ENCODE measurements at regions not wholly inside any gene's neighbourhood (a gene's known extent, or its start where the extent isn't known, plus 50 kb on each side); places are given as distances from the start of the nearest gene placed in this dataset.

DNA sequence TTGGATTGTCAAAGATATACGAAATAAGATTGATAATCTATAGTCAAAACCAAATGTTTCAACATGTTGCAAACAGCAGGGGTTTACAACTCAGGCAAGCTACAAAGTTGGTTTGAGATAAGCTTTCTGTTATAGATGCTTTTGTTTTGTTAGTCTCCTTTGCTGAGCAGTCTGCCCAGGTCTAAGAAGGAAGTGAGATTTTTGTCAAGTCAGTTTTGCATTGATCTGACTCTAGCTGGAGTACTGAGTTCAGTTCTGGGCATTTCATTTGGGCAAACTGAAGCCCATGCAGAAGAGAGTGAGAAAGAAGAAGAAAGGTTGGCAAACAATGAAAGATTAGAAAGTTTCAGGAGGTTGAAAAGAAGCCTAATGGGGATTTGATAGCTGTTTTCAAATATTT is 983.0 kb upstream of the SLC39A10 start:
- TF ChIP-seq JUNB (IDR thresholded peaks at IDR 0.05) (no peak), POLR2A (IDR thresholded peaks at IDR 0.05; ENCODE audit: low read length) (no peak), GATA3 (IDR thresholded peaks at IDR 0.05; ENCODE audit: borderline replicate concordance) (no peak), TFCP2L1 (CRISPR knock-in tag; IDR thresholded peaks at IDR 0.05) (no peak), ZNF302 (CRISPR knock-in tag; IDR thresholded peaks at IDR 0.05) (no peak), RARB (CRISPR knock-in tag; IDR thresholded peaks at IDR 0.05) (no peak), ESRRA (IDR thresholded peaks at IDR 0.05; ENCODE audit: borderline replicate concordance, low read length) (no peak), KDM5A (IDR thresholded peaks at IDR 0.05) (no peak)
- TF ChIP-seq, protein P1, sequence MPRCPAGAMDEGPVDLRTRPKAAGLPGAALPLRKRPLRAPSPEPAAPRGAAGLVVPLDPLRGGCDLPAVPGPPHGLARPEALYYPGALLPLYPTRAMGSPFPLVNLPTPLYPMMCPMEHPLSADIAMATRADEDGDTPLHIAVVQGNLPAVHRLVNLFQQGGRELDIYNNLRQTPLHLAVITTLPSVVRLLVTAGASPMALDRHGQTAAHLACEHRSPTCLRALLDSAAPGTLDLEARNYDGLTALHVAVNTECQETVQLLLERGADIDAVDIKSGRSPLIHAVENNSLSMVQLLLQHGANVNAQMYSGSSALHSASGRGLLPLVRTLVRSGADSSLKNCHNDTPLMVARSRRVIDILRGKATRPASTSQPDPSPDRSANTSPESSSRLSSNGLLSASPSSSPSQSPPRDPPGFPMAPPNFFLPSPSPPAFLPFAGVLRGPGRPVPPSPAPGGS (IDR thresholded peaks at IDR 0.05) = no peak
- no peak for FAIRE-seq
- no peaks in the 10 kb centered on the region for H3K9me3 ChIP-seq

GRCh38 chr2:194672994-194673393 is 984.0 kb upstream of the SLC39A10 start:
- Histone ChIP-seq H3K4me1 (no peaks in the 10 kb centered on the region), H3K4me2 (no peak overlapping the region), H3K4me3 (no peak overlapping the region), H3K9me3 (no peaks in the 10 kb centered on the region), H3K27ac (no peak overlapping the region)
- 29% methylated on average over 3 of the region's 3 CpGs for WGBS (ENCODE audit: missing lambda C conversion rate)
- ChIA-PET POLR2A (no interaction called here), CTCF (no interaction called here)
- ATAC-seq (no peak), FAIRE-seq (no peak), DNase-seq (ENCODE audit: low read depth in 1 of 2, low spot score in 1 of 2) (no peak)
- TF ChIP-seq JUNB (IDR thresholded peaks at IDR 0.05) = no peak
- no peak for TF ChIP-seq RARB (CRISPR knock-in tag; IDR thresholded peaks at IDR 0.05)
- TF ChIP-seq, protein P2, sequence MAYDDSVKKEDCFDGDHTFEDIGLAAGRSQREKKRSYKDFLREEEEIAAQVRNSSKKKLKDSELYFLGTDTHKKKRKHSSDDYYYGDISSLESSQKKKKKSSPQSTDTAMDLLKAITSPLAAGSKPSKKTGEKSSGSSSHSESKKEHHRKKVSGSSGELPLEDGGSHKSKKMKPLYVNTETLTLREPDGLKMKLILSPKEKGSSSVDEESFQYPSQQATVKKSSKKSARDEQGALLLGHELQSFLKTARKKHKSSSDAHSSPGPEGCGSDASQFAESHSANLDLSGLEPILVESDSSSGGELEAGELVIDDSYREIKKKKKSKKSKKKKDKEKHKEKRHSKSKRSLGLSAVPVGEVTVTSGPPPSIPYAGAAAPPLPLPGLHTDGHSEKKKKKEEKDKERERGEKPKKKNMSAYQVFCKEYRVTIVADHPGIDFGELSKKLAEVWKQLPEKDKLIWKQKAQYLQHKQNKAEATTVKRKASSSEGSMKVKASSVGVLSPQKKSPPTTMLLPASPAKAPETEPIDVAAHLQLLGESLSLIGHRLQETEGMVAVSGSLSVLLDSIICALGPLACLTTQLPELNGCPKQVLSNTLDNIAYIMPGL (CRISPR knock-in tag; IDR thresholded peaks at IDR 0.05; ENCODE audit: borderline replicate concordance) = no peak
- no peak for TF ChIP-seq MYC (IDR thresholded peaks at IDR 0.05; ENCODE audit: borderline replicate concordance, low read length)
- no peak for TF ChIP-seq ZC3H11A (IDR thresholded peaks at IDR 0.05)
- no peak for TF ChIP-seq CBX2 (IDR thresholded peaks at IDR 0.05; ENCODE audit: borderline replicate concordance, low read depth)
- TF ChIP-seq PBX3 (IDR thresholded peaks at IDR 0.05) = no peak
- no peak for TF ChIP-seq POLR2AphosphoS2 (conservative IDR thresholded peaks at IDR 0.05; ENCODE audit: low read length)
- TF ChIP-seq HES2 (IDR thresholded peaks at IDR 0.05) = no peak
- TF ChIP-seq RCOR1 (IDR thresholded peaks at IDR 0.05; ENCODE audit: low read depth, low read length) = no peak
- TF ChIP-seq ZSCAN20 (CRISPR knock-in tag; IDR thresholded peaks at IDR 0.05) = no peak

More for the DNA sequence above, 983.0 kb upstream of the SLC39A10 start:
- H3K4me1 ChIP-seq = no peaks in the 10 kb centered on the region
- ChIA-PET CTCF (no interaction called here), POLR2A (no interaction called here)
- WGBS (ENCODE audit: missing lambda C conversion rate) = 10% methylated on average over 1 of the region's 1 CpG
- no peak for DNase-seq (ENCODE audit: low read depth in 1 of 2, low spot score in 1 of 2)
- no peak overlapping the region for H3K27ac ChIP-seq
- H3K4me2 ChIP-seq = no peak overlapping the region
- no peak for ATAC-seq
- H3K4me3 ChIP-seq = no peak overlapping the region

DNA sequence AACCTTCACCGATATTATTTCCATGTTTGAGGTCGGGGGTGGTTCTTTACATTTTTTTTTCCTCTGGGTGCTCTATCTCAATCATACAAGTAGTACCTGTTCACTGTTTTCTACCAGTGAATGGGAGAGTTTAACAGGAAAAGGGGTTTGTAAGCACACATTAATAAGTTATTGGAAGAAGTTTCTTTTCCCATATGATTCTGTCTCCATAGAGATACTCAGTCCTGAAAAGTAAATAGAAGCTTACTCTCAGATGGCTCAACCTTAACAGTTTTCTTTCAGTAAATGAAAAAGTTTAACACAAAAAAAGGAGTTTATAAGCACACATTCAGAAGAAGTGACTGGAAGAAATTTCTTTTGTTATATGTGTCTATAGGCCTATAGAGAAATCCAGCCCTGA is 995.6 kb upstream of the SLC39A10 start:
- Histone ChIP-seq H3K4me2 (no peak overlapping the region), H3K4me1 (no peaks in the 10 kb centered on the region), H3K9me3 (no peaks in the 10 kb centered on the region), H3K4me3 (no peak overlapping the region), H3K27ac (no peak overlapping the region)
- ATAC-seq (no peak), FAIRE-seq (no peak), DNase-seq (ENCODE audit: low read depth in 1 of 2, low spot score in 1 of 2) (no peak)
- CTCF ChIA-PET = no interaction called here
- POLR2A ChIA-PET = no interaction called here
- WGBS (ENCODE audit: missing lambda C conversion rate) = 64% methylated on average over 2 of the region's 2 CpGs
- TF ChIP-seq GATA3 (IDR thresholded peaks at IDR 0.05; ENCODE audit: borderline replicate concordance) = no peak
- no peak for TF ChIP-seq RAD21 (conservative IDR thresholded peaks at IDR 0.05 in 1 of 2, IDR thresholded peaks at IDR 0.05 in 1 of 2)
- no peak for TF ChIP-seq HDAC2 (IDR thresholded peaks at IDR 0.05)
- TF ChIP-seq JUN (IDR thresholded peaks at IDR 0.05) = no peak
- TF ChIP-seq, protein P3, sequence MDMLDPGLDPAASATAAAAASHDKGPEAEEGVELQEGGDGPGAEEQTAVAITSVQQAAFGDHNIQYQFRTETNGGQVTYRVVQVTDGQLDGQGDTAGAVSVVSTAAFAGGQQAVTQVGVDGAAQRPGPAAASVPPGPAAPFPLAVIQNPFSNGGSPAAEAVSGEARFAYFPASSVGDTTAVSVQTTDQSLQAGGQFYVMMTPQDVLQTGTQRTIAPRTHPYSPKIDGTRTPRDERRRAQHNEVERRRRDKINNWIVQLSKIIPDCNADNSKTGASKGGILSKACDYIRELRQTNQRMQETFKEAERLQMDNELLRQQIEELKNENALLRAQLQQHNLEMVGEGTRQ (IDR thresholded peaks at IDR 0.05) = no peak
- TF ChIP-seq CHD4 (IDR thresholded peaks at IDR 0.05; ENCODE audit: borderline replicate concordance) = no peak
- no peak for TF ChIP-seq MYC (IDR thresholded peaks at IDR 0.05; ENCODE audit: borderline replicate concordance, low read length)
- no peak for TF ChIP-seq NFE2L2 (conservative IDR thresholded peaks at IDR 0.05; ENCODE audit: low read length)
- no peak for TF ChIP-seq RNF2 (IDR thresholded peaks at IDR 0.05; ENCODE audit: borderline replicate concordance, low read depth)
- TF ChIP-seq BHLHE40 (IDR thresholded peaks at IDR 0.05; ENCODE audit: low read depth, low read length) = no peak
- TF ChIP-seq, protein P4, sequence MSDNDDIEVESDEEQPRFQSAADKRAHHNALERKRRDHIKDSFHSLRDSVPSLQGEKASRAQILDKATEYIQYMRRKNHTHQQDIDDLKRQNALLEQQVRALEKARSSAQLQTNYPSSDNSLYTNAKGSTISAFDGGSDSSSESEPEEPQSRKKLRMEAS (IDR thresholded peaks at IDR 0.05) = no peak
- no peak for TF ChIP-seq FOXS1 (CRISPR knock-in tag; IDR thresholded peaks at IDR 0.05)
- TF ChIP-seq HOXA7 (CRISPR knock-in tag; IDR thresholded peaks at IDR 0.05) = no peak
